Esophagus muscularis mucosa (tissue), 4 donors: ENCODE measurements at regions not wholly inside any gene's neighbourhood (a gene's known extent, or its start where the extent isn't known, plus 50 kb on each side); places are given as distances from the start of the nearest gene placed in this dataset.

Experiments used
- CTCF ChIP-seq, 3 experiments: fragments of 200-600 bp in 2 of 3; fragments of 450-650 bp in 1 of 3; sonication (generic) in 2 of 3; IDR thresholded peaks; one replicate each; pipeline ENCODE4 v1.5.1; 2017 to 2019; ENCODE audit warnings: antibody characterized with exemption in 3 of 3, mild to moderate bottlenecking in 2 of 3, moderate library complexity in 1 of 3
- EP300 ChIP-seq: sonication (generic); formaldehyde crosslinking; IDR thresholded peaks from one replicate; pipeline ENCODE4 v1.6.1; 2017; ENCODE audit warnings: antibody characterized with exemption
- POLR2A ChIP-seq: fragments of 450-650 bp; IDR thresholded peaks from one replicate; pipeline ENCODE4 v1.6.1; 2017; ENCODE audit warnings: antibody characterized with exemption, moderate library complexity, mild to moderate bottlenecking, low read depth
- POLR2AphosphoS5 ChIP-seq, 2 donors: sonication (generic); formaldehyde crosslinking; IDR thresholded peaks; one replicate each; pipeline ENCODE4 v1.6.1; 2017; ENCODE audit warnings: antibody characterized with exemption in 2 of 2

- TF ChIP-seq CTCF (IDR thresholded peaks at IDR 0.05) = no peak
- no peak for TF ChIP-seq POLR2AphosphoS5 (IDR thresholded peaks at IDR 0.05)
- no peak for TF ChIP-seq POLR2A
- no peak for TF ChIP-seq EP300
Observed at GRCh38 chr4:186787536-186787935, 63.9 kb upstream of the FAT1 start.
